Fibroblast of mammary gland (primary cell): ENCODE measurements at regions not wholly inside any gene's neighbourhood (a gene's known extent, or its start where the extent isn't known, plus 50 kb on each side); places are given as distances from the start of the nearest gene placed in this dataset.

ENCODE experiments used
- DNase-seq: peaks from one replicate; pipeline ENCODE4 v3.0.0-alpha.2; 2010; ENCODE audit warnings: low read depth
- H3K4me3 ChIP-seq: 2 replicates; pipeline ENCODE4 v1.5.1; 2011; ENCODE audit warnings: low read depth, mild to moderate bottlenecking, low read length, moderate library complexity; ENCODE audit not compliant: control insufficient read depth
- CTCF ChIP-seq: conservative IDR thresholded peaks from 2 replicates; pipeline ENCODE4 v1.5.1; 2011; ENCODE audit warnings: low read depth, low read length, inconsistent platforms; ENCODE audit not compliant: control insufficient read depth, insufficient read depth

- DNase-seq: no peak
- no peak overlapping the region for H3K4me3 ChIP-seq
- TF ChIP-seq CTCF: no peak
Observed at GRCh38 chr4:32841217-32841616, 2121.0 kb downstream of the PCDH7 start.

- H3K4me3 ChIP-seq: no peak overlapping the region
- TF ChIP-seq CTCF: no peak
- peak; percentile 14 for DNase-seq
Observed at GRCh38 chr4:32847461-32847860, 2127.3 kb downstream of the PCDH7 start.

GRCh38 chr4:32855622-32856021 lies 2135.5 kb downstream of the PCDH7 start:
- H3K4me3 ChIP-seq: no peak overlapping the region
- DNase-seq: no peak
- TF ChIP-seq CTCF: no peak

- DNase-seq: no peak
- TF ChIP-seq CTCF: no peak
- no peak overlapping the region for H3K4me3 ChIP-seq
Observed at GRCh38 chr4:32858361-32858760, 2138.2 kb downstream of the PCDH7 start.

- TF ChIP-seq CTCF: no peak
- H3K4me3 ChIP-seq: no peak overlapping the region
- peak; percentile 94 for DNase-seq
Observed at GRCh38 chr4:32858971-32859370, 2138.8 kb downstream of the PCDH7 start.

DNA sequence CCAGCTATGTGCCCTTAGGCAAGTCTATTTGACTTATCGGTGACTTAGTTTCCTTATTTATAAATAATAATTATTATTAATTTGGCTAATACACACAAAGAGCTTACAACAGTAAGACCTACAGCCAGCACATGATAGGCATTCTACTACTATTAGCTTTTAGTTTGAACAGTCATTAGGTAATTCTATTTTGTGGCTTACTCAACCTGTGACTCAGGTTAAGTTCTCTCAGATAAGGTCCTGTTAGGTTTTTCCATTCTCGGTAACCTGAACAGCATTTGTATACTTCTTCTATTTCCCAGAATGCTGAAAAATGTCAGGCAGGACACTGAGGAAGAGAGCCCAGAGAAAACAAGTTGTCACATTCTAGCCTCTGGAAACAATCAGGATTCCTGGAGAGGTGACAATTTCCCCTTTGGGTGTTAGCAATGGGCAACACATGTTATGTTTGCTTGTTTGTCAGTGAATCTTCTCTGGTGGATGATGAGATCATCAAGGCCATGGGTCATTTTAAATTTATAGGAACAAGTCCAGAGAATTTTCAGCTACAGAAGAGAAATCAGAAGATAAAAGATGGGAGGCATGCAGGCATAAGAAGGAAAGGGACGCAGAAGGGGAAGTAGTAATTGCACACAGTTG lies 2144.7 kb downstream of the PCDH7 start:
- no peak for TF ChIP-seq CTCF

GRCh38 chr4:32876546-32876945 lies 2156.4 kb downstream of the PCDH7 start:
- no peak for TF ChIP-seq CTCF
- no peak for DNase-seq
- no peak overlapping the region for H3K4me3 ChIP-seq

More for the DNA sequence above, 2144.7 kb downstream of the PCDH7 start:
- DNase-seq: peak; percentile 16
- no peak overlapping the region for H3K4me3 ChIP-seq
